ENCODE measurements at regions not wholly inside any gene's neighbourhood (a gene's known extent, or its start where the extent isn't known, plus 50 kb on each side); places are given as distances from the start of the nearest gene placed in this dataset.

GRCh38 chr11:37124384-37124783 is 526.3 kb upstream of the RAG2 start:
- Histone ChIP-seq H3K27ac (no peak overlapping the region), H3K4me3 (no peak overlapping the region)
- TF ChIP-seq, protein P1, sequence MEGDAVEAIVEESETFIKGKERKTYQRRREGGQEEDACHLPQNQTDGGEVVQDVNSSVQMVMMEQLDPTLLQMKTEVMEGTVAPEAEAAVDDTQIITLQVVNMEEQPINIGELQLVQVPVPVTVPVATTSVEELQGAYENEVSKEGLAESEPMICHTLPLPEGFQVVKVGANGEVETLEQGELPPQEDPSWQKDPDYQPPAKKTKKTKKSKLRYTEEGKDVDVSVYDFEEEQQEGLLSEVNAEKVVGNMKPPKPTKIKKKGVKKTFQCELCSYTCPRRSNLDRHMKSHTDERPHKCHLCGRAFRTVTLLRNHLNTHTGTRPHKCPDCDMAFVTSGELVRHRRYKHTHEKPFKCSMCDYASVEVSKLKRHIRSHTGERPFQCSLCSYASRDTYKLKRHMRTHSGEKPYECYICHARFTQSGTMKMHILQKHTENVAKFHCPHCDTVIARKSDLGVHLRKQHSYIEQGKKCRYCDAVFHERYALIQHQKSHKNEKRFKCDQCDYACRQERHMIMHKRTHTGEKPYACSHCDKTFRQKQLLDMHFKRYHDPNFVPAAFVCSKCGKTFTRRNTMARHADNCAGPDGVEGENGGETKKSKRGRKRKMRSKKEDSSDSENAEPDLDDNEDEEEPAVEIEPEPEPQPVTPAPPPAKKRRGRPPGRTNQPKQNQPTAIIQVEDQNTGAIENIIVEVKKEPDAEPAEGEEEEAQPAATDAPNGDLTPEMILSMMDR (IDR thresholded peaks at IDR 0.05) = no peak
- no peak for DNase-seq (ENCODE audit: low spot score)

GRCh38 chr11:37115963-37116362 is 517.9 kb upstream of the RAG2 start:
- no peak overlapping the region for H3K4me3 ChIP-seq
- H3K27ac ChIP-seq = no peak overlapping the region
- DNase-seq (ENCODE audit: low spot score) = no peak
- TF ChIP-seq, protein P1 (IDR thresholded peaks at IDR 0.05) = no peak

GRCh38 chr11:37110385-37110784 is 512.3 kb upstream of the RAG2 start:
- Histone ChIP-seq H3K4me3 (no peak overlapping the region), H3K27ac (no peak overlapping the region)
- DNase-seq (ENCODE audit: low spot score) = no peak
- TF ChIP-seq, protein P1 (IDR thresholded peaks at IDR 0.05) = no peak

DNA sequence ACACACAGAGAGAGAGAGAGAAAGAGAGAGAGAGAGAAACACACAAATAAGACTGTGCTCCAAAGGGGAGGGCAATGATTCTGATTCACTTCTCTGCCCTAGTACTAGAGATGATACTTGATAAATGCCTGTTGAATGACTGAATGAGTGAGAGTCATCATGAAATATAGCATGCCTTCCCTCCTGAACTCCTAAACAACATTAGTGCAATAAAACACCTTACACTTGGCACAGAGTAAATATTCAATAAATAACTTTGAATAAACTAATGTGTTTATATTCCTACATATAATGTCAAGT is 511.2 kb upstream of the RAG2 start:
- no peak overlapping the region for H3K4me3 ChIP-seq
- DNase-seq (ENCODE audit: low spot score) = no peak
- no peak overlapping the region for H3K27ac ChIP-seq
- TF ChIP-seq, protein P1 (IDR thresholded peaks at IDR 0.05) = no peak

- no peak overlapping the region for H3K4me3 ChIP-seq
- no peak overlapping the region for H3K27ac ChIP-seq
- TF ChIP-seq, protein P1 (IDR thresholded peaks at IDR 0.05) = no peak
- DNase-seq (ENCODE audit: low spot score) = no peak
These were observed 510.6 kb upstream of the RAG2 start for GRCh38 chr11:37108436-37109285.

DNA sequence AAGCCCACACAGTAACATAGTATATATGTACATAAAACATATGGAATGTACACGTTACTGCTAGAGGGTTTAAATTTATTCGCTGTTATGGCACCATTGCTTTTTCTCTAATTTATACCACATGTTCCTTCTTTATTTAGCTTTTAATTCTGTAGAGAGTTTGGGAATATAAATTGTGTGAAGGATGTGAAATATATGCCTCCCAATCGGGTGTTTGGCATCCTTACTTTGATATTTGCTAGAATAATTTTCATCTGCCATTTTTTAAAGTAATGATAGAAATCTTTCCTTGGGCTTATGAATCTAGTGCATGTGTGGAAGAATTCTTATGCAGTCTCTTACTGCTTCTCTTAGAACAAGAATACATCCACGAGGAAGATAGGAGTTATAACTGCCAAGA is 509.8 kb upstream of the RAG2 start:
- TF ChIP-seq, protein P1 (IDR thresholded peaks at IDR 0.05) = no peak
- Histone ChIP-seq H3K27ac (no peak overlapping the region), H3K4me3 (no peak overlapping the region)
- DNase-seq (ENCODE audit: low spot score) = no peak

- no peak for DNase-seq (ENCODE audit: low spot score)
- TF ChIP-seq, protein P1 (IDR thresholded peaks at IDR 0.05) = no peak
- H3K27ac ChIP-seq = no peak overlapping the region
These were observed 509.4 kb upstream of the RAG2 start for GRCh38 chr11:37107415-37107814.

More at GRCh38 chr11:37107415-37107814, 509.4 kb upstream of the RAG2 start:
- no peak overlapping the region for H3K4me3 ChIP-seq

Measured in coronary artery (tissue), 2 donors.